ENCODE measurements at regions not wholly inside any gene's neighbourhood (a gene's known extent, or its start where the extent isn't known, plus 50 kb on each side); places are given as distances from the start of the nearest gene placed in this dataset.

- Histone ChIP-seq H3K4me3 (ENCODE audit: low read length) (no peak overlapping the region), H3K27me3 (ENCODE audit: control insufficient read depth in 1 of 2, insufficient read depth in 2 of 2, low read length in 2 of 2) (peaks cover 0 to 5% of the 10 kb centered on the region in 2 experiments), H3K9me3 (ENCODE audit: control insufficient read depth in 1 of 2, insufficient read depth in 1 of 2, low read length in 2 of 2) (no peaks in the 10 kb centered on the region), H3K36me3 (ENCODE audit: insufficient read depth, low read length) (no peaks in the 10 kb centered on the region), H3K4me1 (ENCODE audit: insufficient read depth, low read length) (no peaks in the 10 kb centered on the region), H3K27ac (ENCODE audit: low read depth in 1 of 2, low read length in 2 of 2) (no peak overlapping the region)
- H3K27me3 Mint-ChIP-seq = peaks cover 17% of the 10 kb centered on the region
- H3K36me3 Mint-ChIP-seq (ENCODE audit: low read depth) = no peaks in the 10 kb centered on the region
- intact Hi-C loops (cut with DNase I, micrococcal nuclease) = no loop called here
- no peak overlapping the region for H3K4me3 Mint-ChIP-seq
- CTCF ChIA-PET = no interaction called here
- peaks cover 5% of the 10 kb centered on the region for H3K9me3 Mint-ChIP-seq
- POLR2A ChIA-PET = no interaction called here
- ATAC-seq (ENCODE audit: poor library complexity) (no peak), DNase-seq (no peak)
- no peaks in the 10 kb centered on the region for H3K4me1 Mint-ChIP-seq (ENCODE audit: low read depth)
- H3K27ac Mint-ChIP-seq = no peak overlapping the region
- no peak for TF ChIP-seq CTCF (IDR thresholded peaks at IDR 0.05)
Measured at GRCh38 chr16:80105751-80106150, 435.0 kb upstream of the DYNLRB2 start.

GRCh38 chr16:80105160-80105559 is 435.6 kb upstream of the DYNLRB2 start:
- Mint-ChIP-seq H3K9me3 (peaks cover 5% of the 10 kb centered on the region), H3K27me3 (peaks cover 17% of the 10 kb centered on the region), H3K36me3 (ENCODE audit: low read depth) (no peaks in the 10 kb centered on the region), H3K27ac (no peak overlapping the region), H3K4me1 (ENCODE audit: low read depth) (no peaks in the 10 kb centered on the region), H3K4me3 (no peak overlapping the region)
- ChIA-PET POLR2A (no interaction called here), CTCF (no interaction called here)
- no peak overlapping the region for H3K27ac ChIP-seq (ENCODE audit: low read depth in 1 of 2, low read length in 2 of 2)
- intact Hi-C loops (cut with DNase I, micrococcal nuclease) = no loop called here
- no peak for ATAC-seq (ENCODE audit: poor library complexity)
- H3K9me3 ChIP-seq (ENCODE audit: control insufficient read depth in 1 of 2, insufficient read depth in 1 of 2, low read length in 2 of 2) = no peaks in the 10 kb centered on the region
- H3K27me3 ChIP-seq (ENCODE audit: control insufficient read depth in 1 of 2, insufficient read depth in 2 of 2, low read length in 2 of 2) = peaks cover 0 to 5% of the 10 kb centered on the region in 2 experiments
- no peak for TF ChIP-seq CTCF (IDR thresholded peaks at IDR 0.05)
- H3K4me1 ChIP-seq (ENCODE audit: insufficient read depth, low read length) = no peaks in the 10 kb centered on the region
- no peaks in the 10 kb centered on the region for H3K36me3 ChIP-seq (ENCODE audit: insufficient read depth, low read length)
- no peak for DNase-seq
- no peak overlapping the region for H3K4me3 ChIP-seq (ENCODE audit: low read length)

- H3K36me3 ChIP-seq (ENCODE audit: insufficient read depth, low read length) = no peaks in the 10 kb centered on the region
- no peak for TF ChIP-seq CTCF (IDR thresholded peaks at IDR 0.05)
- H3K9me3 ChIP-seq (ENCODE audit: control insufficient read depth in 1 of 2, insufficient read depth in 1 of 2, low read length in 2 of 2) = no peaks in the 10 kb centered on the region
- Mint-ChIP-seq H3K27ac (no peak overlapping the region), H3K4me1 (ENCODE audit: low read depth) (no peaks in the 10 kb centered on the region), H3K4me3 (no peak overlapping the region), H3K9me3 (peaks cover 5% of the 10 kb centered on the region), H3K27me3 (peaks cover 17% of the 10 kb centered on the region), H3K36me3 (ENCODE audit: low read depth) (no peaks in the 10 kb centered on the region)
- ATAC-seq (ENCODE audit: poor library complexity) (no peak), DNase-seq (no peak)
- intact Hi-C loops (cut with DNase I, micrococcal nuclease) = no loop called here
- H3K4me3 ChIP-seq (ENCODE audit: low read length) = no peak overlapping the region
- ChIA-PET POLR2A (no interaction called here), CTCF (no interaction called here)
- H3K27ac ChIP-seq (ENCODE audit: low read depth in 1 of 2, low read length in 2 of 2) = no peak overlapping the region
- H3K4me1 ChIP-seq (ENCODE audit: insufficient read depth, low read length) = no peaks in the 10 kb centered on the region
- peaks cover 0 to 5% of the 10 kb centered on the region in 2 experiments for H3K27me3 ChIP-seq (ENCODE audit: control insufficient read depth in 1 of 2, insufficient read depth in 2 of 2, low read length in 2 of 2)
Measured at GRCh38 chr16:80104401-80104800, 436.4 kb upstream of the DYNLRB2 start.

Data from CD4-positive, alpha-beta T cell (primary cell).